ENCODE measurements at regions not wholly inside any gene's neighbourhood (a gene's known extent, or its start where the extent isn't known, plus 50 kb on each side); places are given as distances from the start of the nearest gene placed in this dataset.
"Not testable (repeated sequence)": the region's sequence is repeated elsewhere in the genome, so short reads cannot be mapped to it uniquely, and the experiment has no call there.

- DNase-seq (ENCODE audit: low read depth) = no peak
These were observed 199.7 kb upstream of the PITRM1 start for GRCh38 chr10:3372281-3372680.

DNA sequence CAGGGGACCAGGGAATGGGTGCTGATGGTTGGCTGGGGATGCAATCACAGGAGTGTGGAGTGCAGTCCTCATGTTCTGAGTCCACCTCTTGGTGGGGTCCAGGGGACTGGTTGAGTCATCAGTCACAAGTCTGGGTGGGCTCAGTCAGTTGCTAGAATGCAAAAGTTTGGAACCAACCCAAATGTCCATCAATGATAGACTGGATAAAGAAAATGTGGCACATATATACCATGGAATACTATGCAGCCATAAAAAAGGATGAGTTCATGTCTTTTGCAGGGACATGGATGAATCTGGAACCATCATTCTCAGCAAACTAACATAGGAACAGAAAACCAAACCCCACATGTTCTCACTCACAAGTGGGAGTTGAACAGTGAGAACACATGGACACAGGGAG is 199.0 kb upstream of the PITRM1 start:
- not testable (repeated sequence) for DNase-seq (ENCODE audit: low read depth)

DNA sequence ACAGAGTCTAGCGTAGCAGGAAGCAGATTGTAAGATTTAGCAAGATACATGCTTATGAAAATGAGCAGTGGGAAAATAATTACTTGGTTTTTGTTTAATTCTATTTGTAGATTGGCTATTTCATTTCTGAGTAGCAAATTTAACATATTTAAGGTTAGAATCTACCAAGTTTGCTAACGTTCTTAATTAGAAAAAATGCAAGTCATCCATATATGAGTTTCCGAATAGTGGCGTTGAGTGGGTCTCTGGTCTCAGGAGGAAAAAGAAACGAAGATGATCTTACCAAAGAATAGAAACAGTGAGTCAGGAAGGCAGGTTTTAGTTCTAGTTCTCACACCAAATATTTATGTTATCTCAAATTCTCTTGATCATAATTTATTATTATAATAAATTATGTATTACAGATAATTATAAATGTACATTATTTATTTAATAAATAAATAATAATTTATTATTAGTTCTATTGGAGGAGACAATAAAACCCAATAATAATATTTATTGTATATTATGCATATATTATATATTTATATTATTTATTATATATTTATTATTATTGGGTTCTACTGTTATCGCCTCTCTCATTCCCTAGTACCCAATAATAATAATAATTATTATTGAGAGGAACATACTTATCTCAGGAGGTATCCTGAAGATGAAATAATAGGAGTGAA is 194.3 kb upstream of the PITRM1 start:
- no peak for DNase-seq (ENCODE audit: low read depth)

- DNase-seq (ENCODE audit: low read depth) = no peak
These were observed 193.5 kb upstream of the PITRM1 start for GRCh38 chr10:3366043-3366442.

GRCh38 chr10:3365630-3366029 is 193.0 kb upstream of the PITRM1 start:
- no peak for DNase-seq (ENCODE audit: low read depth)

DNA sequence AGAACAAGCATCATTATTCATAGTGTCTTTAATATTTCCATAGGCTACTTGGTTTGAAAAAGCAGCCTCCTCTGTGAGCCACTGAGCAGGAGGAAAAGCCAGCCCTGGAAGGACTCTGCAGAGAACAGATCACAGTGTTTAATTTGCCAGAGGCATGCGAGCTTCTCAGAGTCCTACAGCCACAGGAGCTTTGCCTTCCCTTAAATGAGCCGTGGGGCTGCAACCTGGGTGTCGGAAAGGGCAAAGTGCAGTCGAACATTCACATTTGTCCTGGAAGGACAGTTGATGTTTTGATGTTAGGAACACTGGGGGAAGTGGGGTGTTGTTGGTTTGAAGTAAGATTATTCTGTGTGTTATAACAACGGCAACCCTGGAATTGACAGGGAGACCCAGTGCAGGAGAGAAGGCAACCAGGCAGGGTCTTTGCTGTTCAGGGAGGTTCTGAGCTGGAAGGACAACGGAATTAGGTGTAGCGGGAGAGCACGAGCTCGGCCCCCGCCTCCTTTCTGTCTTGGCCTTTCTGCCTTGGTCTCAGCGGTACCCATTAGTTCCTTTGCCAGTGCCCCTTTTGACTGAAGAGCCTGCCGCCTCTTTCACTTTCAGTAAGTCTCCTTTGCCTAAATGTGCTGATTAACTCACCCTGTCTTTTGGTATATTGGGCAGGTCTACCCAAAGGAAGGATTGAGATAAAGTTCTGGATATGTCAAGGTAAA is 192.3 kb upstream of the PITRM1 start:
- no peak for DNase-seq (ENCODE audit: low read depth)

GRCh38 chr10:3363311-3364045 is 190.9 kb upstream of the PITRM1 start:
- DNase-seq (ENCODE audit: low read depth) = no peak

GRCh38 chr10:3362394-3362793 is 189.8 kb upstream of the PITRM1 start:
- DNase-seq (ENCODE audit: low read depth) = no peak

GRCh38 chr10:3361640-3362039 is 189.1 kb upstream of the PITRM1 start:
- no peak for DNase-seq (ENCODE audit: low read depth)

DNA sequence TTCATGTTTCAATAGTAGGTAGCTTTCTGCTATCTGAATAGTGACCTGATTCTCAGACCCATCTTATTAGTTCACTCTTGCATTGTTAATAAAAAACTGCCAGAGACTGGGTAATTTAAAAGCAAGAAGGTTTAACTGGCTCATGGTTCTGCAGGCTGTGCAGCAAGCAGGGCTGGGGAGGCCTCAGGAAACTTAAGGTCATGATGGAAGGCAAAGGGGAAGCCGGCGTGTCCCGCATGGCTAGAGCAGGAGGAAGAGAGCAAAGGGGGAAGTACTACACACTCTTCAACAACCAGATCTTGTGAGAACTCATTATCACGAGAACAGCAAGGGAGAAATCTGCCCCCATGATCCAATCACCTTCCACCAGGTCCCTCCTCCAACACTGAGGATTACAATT is 185.2 kb upstream of the PITRM1 start:
- DNase-seq (ENCODE audit: low read depth) = no peak

GRCh38 chr10:3355536-3355935 is 183.0 kb upstream of the PITRM1 start:
- DNase-seq (ENCODE audit: low read depth) = no peak

GRCh38 chr10:3354174-3354900 is 181.8 kb upstream of the PITRM1 start:
- no peak for DNase-seq (ENCODE audit: low read depth)

DNA sequence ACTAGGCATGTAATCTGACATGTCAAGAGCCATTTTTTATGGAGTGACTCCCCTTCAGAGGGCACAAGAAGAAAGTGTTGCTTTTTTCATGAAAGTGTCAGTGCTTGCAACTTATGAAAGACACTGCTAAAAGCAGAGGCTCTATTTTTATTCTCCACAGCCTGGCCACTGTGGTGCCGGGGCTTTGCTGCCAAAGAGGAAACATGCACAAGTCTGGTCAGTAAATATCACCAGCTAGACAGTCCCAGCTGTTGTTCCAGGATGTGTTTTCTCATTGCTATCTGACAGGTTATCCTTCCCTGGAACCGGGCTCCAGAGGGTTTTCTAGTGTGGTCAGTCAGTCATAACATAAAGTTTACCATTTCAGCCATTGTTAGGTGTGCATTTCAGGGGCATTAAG is 180.7 kb upstream of the PITRM1 start:
- no peak for DNase-seq (ENCODE audit: low read depth)

DNA sequence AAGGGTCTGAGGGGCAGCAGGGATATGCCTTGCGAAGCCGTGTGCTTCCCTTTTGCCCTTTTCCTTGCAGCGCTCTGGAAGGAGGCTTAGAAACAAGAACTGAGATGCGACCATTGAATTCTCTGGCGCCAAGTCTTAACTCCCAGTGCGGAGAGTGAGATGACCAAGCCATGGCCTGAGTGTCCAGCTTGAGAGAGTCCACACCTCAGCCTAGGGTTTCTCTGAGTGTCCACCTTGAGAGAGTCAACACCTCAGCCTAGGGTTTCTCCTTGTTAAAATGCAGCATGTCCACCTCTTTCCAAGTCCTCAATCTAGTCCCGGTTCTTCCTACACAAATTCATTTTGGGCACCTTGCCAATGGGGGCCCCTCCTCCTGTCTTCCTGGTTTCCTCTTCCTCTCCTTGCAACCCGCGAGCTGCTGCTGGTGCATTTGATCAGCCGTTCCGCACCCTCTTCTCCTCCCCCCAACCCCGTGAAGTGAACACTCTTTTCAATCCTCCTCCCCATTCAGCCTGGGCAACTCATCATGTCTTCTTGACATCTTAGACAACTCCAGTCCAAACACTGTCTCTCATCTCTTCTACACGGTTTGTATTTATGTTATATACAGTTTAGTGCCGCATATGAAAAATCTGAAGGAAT is 178.2 kb upstream of the PITRM1 start:
- DNase-seq (ENCODE audit: low read depth) = no peak

- DNase-seq (ENCODE audit: low read depth) = no peak
These were observed 177.6 kb upstream of the PITRM1 start for GRCh38 chr10:3350205-3350604.

- no peak for DNase-seq (ENCODE audit: low read depth)
These were observed 176.0 kb upstream of the PITRM1 start for GRCh38 chr10:3348564-3348963.

DNA sequence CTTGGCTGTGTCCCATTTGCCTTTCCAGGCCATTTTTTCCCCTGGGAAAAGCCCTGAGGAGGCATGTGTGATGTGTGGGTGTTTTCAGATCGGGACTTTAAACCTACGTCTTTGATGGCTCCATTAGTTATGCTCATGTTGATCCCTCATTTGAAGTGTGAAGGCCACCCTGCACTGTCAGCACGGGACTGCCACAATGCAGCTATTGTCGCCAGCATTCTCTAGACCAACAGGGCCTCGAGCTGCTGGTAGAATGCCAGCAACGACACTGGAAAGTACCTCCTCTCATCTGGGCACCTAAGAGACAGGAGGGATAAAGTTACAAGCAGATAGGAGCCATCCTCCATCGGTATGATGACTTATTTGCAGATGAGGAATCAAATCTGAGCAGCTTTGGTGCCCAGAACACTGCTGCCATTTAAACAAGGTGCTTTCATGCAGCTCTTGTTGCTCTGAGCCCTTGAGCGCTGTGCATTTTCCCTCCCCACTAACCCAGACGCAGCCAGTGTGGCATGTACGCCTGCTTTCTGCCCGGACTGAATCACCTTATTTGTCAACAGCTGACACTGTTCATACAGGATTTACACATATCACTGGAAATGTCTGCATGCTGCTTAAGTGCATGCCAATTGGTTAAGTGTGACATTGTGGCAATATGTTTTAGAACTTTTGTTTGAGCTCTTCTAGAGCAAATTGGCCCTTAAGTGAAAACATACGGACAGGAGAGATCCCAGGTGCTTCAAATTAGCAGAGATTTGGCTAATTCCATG is 175.0 kb upstream of the PITRM1 start:
- no peak for DNase-seq (ENCODE audit: low read depth)

GRCh38 chr10:3346851-3347250 is 174.3 kb upstream of the PITRM1 start:
- no peak for DNase-seq (ENCODE audit: low read depth)

- DNase-seq (ENCODE audit: low read depth) = no peak
These were observed 170.2 kb upstream of the PITRM1 start for GRCh38 chr10:3342771-3343170.

DNA sequence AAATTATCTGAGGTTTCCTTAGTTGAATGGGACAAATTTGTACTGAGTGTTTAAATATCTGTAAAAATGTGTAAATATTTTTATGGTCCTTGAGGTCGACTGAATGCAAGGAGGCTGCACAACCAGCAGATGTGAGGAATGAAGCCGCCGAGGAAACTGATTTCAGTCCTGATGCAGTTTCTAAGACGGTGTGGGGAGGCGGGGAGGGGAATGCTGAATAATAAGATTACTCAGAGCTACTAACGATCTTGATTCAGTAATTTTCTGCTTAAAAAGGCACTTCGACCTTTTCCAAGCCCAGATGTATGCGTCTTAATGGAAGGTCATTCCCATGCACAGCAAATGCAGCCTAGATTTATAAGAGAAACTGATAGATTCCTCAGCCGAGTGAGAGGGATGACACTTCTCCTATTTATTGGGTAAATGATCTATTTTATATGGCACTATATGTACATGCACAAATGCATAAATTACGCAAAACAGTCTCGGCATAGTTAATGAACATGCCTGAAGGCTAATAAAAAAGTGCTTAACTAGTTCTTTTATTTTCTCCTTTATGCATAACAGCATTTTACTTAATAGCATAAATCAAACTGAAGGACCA is 167.6 kb upstream of the PITRM1 start:
- DNase-seq (ENCODE audit: low read depth) = no peak

GRCh38 chr10:3339531-3339950 is 167.0 kb upstream of the PITRM1 start:
- no peak for DNase-seq (ENCODE audit: low read depth)
